HG02884 (cell line): ENCODE measurements at regions not wholly inside any gene's neighbourhood (a gene's known extent, or its start where the extent isn't known, plus 50 kb on each side); places are given as distances from the start of the nearest gene placed in this dataset.

Source experiments
- ATAC-seq: cut with Tn5 transposase; IDR thresholded peaks from one replicate; pipeline ENCODE4 v1.9.1; 2021; ENCODE audit warnings: mild to moderate bottlenecking, moderate library complexity; ENCODE audit not compliant: unreplicated experiment

DNA sequence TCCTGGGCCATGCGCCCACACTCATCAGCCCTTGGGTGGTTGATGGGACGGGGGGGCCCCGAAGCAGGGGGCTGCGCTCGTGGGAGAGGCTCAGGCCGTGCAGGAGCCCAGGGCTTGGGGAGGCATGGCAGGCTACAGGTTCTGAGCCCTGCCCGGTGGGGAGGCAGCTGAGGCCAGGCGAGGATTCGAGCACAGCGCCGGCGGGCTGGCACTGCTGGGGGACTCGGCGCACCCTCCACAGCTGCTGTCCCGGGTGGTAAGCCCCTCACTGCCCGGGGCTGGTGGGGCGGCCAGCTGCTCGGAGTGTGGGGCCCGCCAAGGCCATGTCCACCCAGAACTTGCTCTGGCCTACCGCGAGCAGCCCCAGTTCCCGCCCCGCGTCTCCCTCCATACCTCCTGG, 295.8 kb upstream of the SEL1L start:
- no peak for ATAC-seq

DNA sequence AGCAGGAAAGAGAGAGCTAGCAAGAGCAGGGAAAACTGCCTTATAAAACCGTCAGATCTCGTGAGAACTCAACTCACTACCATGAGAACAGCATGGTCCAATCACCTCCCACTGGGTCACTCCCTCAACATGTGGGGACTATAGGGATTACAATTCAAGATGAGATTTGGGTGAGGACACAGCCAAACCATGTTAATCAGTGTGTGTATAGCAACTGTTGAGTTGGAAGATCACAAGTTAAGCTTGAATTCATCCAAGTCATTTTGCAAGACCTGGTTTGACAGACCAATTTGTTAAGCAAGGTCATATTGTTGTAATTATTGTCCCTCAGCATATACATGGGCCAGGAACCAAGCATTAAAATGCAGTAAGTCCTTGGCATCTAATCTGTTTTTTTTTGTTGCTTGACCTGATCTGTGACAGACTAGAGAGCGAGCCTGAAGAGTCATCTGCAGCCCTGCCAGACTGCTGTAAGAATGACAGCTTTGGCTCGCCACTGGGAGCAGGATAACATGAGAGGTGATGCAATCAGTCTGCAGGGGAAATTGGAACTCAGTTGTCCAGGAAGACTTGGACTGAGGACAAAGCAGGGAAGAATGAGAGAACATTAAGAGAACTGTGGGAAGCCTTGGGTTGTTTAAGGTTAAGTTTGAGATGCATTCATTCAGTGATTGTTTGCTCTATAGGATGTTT, 297.6 kb upstream of the SEL1L start:
- no peak for ATAC-seq

DNA sequence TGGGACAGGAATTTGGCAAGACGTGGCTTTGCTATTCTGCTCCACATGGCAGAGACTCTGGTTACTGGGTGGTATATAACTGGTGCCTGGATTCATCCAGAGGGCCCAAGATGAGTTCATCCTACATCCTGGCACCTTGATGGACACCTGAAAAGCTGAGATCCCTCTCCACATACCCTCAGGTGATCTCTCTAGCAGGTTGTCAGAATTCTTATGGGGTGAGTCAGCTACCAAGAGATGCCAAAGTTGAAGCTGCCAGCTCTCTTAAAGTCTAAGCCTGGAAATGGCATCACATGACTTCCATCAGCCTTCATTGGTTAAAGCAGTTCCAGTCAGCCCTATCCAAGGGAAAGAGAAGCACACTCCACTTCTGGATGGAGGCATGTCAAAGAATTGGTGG, 300.7 kb upstream of the SEL1L start:
- no peak for ATAC-seq

DNA sequence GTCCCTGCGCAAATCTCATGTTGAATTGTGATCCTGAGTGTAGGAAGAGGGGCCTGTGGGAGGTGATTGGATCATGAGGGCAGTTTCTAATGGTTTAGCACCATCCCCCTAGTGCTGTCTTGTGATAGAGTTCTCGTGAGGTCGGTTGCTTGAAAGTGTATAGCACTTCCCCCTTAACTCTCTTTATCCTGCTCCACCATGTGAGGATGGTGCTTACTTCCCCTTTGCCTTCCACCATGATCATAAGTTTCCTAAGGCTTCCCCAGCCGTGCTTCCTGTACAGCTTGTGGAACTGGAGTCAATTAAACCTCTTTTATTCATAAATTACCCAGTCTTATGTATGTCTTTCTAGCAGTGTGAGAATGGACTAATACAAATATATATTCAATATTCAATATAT, 303.7 kb upstream of the SEL1L start:
- no peak for ATAC-seq

DNA sequence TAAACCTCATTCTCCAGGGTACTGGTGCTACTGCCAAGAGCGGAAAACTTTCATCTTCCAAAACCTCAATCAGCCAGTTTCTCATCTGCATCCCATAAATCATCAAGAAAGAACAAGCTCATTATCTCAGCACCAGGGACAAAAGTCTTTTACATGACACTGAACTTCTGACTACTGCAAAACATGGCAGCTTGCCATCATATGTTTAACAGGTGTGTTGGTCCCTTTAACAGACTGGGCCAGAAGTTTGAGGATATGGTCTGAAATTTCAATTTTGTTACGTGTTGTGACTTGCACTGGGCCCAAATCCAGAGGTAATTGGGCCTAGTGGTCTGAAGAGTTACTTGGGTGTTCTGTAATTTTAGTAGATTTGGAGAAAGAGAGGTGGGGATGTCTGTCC, 305.4 kb upstream of the SEL1L start:
- ATAC-seq: no peak

DNA sequence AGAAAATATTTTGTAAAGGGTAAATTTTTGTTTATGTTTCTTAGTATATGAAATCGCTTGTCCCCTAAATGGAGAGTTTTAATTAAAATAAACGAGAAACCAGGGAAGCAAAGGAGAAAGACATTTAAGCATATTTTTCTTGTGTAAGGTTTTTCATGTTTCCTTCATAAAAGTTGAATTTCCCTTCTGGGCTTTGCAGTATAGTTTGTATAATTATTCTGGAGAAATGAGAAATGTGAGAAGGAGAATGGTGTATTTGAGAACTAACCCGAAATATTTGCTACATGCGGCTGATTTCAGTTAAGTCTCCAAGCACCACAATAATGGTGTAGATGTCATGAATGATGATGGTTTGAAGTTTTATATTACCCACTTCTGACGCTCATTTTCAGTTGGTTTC, 307.7 kb upstream of the SEL1L start:
- no peak for ATAC-seq

DNA sequence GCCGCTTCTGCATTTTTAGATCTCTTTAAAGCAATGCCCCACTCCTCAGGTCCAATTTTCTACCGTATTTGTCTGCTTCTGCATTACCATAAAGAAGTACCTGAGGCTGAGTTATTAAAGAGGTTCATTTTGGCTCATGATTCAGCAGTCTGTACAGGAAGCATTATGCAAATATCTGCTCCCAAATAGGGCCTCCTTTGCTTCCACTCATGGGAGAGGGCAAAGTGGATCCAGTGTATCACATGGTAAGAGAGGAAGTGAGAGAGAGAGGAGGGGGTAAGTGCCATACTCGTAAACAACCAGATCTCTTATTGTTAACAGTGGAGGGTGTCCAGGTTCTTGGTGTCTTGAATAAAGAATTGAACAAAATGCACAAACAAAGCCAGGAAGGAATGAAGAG, 316.1 kb upstream of the SEL1L start:
- ATAC-seq: no peak

DNA sequence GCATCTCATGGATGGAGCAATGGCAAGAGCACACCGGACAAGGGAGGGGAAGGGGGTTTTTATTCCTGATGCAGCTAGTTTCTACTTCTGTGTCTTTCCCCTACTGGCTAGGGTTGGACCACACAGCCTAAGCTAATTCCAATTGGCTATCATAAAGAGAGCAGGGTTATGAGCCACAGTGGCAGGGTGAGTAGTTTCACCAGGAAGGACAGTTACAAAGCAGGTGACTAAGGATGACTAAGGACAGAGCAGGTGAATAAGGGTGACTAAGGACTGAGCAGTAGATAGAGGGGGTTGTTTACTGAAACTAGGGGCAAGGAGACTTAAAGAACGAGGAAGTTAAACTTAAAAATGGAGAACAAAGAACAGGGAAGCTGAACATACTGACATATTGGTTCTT, 321.4 kb upstream of the SEL1L start:
- no peak for ATAC-seq

DNA sequence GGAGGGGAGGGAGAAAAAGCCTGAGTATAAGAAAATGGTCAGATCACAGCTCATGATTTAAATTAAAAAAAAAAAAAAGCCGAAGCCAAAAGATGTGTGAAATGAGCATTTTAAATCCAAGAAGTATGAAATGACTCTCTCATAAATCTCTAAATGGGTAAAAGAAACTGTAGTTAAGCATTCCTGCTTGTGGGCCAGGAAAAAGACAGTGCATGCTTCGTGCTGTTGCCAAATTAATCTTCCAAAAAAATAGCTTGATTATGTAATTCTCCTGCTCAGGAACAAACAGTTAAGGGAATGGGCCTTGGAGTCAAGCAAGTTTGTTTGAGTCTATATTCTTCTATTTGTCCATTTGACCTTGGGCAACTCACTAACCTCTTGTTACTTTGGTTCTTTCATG, 325.4 kb upstream of the SEL1L start:
- no peak for ATAC-seq

DNA sequence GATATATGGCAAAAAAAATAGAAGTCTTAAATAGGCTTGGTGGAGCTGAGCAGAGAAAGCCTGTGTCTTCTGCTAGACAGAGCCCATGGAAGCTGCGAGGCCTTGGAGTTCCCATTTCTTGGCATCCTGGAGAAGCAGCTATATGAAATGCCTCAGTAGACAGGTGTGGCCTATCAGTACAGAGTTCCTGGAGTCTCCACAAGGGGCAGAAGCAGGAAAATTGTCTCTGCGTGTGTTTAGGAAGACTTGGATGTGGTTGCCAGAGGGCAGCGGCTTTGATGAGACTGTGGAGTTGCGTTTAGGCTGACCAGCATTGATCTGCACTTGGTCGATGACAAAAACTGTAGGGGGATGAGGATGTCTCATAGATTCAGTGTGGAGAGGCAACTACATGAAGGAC, 334.5 kb upstream of the SEL1L start:
- no peak for ATAC-seq

DNA sequence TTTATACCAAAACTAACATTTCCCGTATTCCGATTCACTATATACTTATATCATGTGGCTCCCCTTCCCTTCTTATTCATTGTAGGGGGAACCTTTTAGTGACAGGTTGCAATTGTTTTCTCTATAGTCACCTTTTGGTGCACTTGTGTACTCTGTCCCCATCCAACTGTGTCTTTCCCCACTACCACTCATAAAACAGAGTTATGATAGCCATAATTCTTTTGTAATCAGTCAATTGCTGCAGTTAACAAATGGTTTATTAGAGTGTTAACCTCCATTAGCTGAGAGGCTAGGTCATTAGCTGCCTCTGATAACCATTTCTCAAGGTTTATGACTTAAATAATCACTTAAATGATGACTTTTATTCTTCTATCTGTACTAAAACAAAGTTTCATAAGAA, 338.1 kb upstream of the SEL1L start:
- no peak for ATAC-seq

DNA sequence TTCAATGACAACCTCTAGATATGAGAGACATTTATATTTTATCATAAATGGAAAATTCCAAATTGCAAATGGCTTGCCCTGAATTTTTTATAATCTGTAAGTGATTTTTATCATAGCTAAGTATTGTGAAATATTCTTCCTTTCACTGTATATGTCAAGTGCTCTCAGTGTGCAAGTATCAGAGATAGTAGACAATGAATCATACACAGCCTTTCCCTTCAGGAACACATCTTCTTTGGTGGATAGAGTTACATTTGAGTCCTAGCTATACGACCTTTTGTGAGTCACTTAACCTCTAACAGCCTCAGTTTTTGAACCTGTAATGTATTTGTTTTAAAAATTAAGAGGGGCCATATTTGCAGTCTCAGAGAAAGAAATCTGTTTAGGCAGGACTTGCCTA, 350.7 kb upstream of the SEL1L start:
- no peak for ATAC-seq

DNA sequence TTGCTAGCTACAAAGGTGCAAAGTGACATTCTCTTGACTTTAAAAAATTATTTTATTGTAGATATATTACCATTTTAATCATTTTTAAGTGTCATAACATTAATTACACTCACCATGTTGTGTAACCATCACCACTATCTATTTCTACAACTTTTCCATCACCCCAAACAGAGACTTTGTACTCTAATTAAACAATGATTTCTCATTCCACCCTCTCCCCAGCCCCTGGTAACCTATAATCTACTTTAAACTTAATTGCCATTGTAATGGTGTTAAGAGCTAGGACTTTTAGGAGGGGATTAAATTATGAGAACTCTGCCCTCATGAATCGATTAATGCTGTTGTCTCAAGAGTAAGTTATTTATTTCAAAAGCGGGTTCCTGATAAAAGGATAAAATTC, 352.9 kb upstream of the SEL1L start:
- ATAC-seq: no peak

DNA sequence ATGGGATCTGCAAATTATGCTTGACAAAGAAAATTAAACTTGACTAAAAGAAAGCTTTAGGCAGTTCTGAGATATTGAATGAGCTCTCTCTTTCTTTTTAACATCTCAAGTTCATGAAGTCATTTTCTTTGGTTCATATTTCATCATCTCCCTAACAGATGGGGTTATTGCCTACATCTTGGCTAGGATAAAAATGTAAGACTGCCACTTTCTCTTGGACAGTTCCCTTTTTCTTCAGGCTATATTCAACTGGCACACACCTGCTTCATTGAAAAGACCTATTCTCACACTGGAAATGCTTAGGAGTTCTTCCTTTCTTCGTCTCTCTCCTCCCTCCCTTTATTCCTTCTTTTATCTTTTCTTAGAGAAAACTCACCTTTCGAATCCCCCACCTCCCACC, 355.9 kb upstream of the SEL1L start:
- ATAC-seq: no peak

DNA sequence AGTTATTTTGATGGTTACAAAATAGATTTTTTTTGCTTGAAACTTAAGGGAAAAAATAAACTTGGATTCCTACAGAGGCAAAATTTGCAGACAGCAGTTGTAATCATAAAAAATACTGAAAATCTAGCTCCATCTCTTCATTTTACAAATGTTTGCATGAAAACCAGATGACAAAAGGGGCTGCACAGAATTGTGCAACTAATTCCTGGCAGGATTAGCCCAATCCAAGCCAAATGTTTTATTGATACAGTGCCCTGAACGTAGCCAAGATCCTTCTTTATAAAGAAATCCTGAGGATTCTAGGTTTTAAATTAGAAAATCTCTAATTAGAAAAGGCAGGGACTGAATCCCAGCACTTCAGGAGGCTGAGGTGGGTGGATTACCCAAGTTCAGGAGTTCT, 356.4 kb upstream of the SEL1L start:
- no peak for ATAC-seq

DNA sequence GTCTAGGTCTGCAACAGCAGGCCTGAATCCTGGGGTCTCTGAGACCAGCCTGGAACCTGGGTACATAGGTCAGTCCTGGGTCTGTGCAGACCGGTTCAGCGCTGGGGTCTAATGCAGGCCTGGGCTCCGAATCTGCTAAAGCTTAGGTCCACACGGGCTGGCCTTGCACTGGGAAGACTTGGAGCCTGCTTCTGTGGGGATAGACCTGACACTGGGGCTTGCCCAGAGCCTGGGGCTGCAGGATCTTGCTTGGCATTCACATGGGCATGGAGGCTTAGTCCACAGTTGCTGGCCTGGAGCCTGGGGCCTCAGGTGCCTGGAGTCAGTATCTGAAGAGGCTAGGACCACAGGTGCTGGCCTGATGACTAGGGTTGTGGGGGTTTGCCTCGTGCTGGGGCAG, 369.8 kb upstream of the SEL1L start:
- no peak for ATAC-seq

DNA sequence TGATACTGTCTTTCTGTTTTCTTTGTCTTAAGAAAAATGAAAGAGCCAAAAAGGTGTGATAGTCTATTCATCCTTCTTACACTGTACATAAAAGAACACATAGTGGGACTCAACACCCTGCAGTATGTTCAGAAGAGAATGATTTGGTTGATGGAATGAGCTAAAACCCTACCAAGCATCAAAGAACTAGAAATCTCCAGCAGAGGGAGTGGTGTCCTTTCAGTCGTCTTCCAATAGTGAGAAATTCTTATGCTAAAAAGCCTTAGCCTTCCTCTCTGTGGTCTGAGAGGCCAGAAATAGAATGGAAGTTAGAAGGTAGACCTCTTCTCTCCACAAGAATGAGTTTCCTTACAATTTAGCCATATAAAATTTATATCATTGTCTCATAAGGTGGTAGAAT, 393.4 kb upstream of the SEL1L start:
- no peak for ATAC-seq

DNA sequence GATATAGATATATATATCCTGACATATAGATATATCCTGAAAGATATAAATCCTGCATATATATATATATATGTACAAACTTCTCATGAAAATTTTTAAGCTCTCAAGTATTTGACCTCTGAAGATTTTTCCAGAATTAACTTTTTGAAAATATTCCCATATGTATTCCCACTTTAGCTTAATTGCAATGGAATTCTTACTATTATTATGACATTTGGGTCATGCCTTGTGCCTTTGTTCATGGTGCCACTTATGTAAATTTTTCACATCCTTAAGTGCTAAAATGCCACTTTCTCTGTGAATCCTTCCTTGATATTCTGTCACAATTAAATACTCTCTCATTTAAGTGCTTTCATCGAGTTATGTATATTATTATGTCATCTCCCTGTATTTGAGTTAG, 398.2 kb upstream of the SEL1L start:
- ATAC-seq: no peak

DNA sequence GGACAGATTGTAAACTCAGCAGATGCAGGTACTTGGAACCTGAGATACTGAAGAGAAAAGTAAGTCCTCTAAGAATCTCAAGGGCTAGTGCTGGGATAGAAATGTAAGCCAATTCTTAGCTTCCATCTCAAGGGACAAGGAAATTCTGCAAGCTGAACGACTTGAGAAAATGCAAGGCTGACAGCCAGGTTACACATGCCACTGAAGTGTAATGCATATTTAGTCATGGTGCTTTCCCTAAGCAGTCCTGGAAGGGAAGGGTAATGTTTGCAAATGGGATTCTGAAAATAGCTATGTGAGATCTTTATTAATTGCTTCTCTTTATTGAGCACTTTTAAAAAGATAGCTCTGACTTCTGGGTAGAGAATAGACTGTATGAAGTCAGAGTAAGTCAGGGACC, 402.7 kb upstream of the SEL1L start:
- no peak for ATAC-seq

DNA sequence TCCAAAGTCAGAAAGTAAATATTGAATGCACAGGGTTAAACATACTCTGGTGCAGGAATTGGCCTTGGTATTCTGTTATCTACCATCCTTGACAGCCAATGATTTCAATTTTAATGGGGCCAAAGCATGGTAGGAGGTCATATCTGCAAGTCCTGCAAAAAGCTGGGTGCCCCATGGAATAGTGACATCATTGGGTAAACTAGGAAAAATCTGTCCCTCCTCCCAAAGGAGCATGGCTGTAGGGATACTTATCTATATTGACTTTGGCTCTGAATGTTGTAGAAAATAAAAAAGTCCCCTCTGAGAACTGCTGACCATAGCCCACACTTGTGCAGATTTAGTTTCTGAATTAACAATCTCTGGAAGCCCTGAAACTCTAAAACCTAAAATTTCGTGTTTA, 403.2 kb upstream of the SEL1L start:
- ATAC-seq: no peak

DNA sequence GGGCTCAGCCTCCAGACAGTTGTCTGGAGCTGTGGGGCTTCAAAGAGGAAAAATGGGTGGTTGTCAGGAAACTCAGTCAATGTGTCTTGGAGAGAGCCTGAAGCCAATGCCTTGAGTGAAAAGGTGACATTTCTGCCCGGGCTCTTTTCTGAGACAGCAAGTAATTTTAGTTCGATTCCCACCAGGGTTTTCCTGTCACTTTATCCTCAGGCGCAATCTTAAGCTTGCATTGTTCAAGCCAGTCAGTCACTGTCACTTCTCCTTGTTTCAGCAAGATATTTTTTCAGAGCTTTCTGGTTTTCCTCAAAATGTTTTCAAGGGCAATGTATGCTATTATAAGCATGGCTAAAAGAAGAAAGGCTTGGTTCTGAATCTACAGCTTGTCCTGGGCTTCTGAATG, 404.7 kb upstream of the SEL1L start:
- ATAC-seq: no peak

DNA sequence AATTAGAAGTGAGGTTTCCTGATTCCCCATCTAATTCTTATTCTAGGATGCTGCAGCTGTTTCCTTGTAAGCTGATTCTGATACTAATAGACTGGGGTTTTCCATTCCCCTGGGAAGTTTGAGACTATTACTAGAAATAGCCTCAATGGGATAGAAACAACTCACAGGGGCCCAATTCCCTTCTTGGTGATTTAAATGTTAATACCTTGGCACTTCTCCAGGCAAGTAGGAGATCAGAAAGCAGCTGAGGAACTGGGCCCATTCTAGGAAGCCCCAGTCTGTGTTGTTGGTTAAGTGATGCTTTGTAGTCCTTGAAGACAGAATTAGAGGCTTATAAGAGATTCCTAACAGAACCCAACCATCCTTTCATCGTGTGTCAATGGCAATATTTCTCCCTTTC, 407.0 kb upstream of the SEL1L start:
- no peak for ATAC-seq

DNA sequence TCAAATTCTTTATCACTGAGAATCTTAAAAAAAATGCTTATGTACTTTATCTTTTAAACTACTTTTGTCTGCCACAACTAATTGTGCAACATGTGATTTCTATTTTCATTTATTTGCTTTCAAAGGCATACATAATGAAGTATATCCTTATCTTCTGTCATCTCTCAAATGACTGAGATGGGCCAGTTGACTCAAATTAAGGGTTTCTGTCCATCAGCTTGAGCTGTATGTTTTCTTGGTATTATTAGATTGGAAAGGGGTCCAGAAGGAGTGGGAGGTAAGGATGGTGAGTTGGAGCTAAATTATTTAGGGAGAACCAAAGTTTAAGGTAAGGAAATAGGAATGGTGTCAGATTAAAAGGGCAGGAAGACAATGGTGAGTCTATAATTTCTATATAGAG, 408.4 kb upstream of the SEL1L start:
- ATAC-seq: no peak

DNA sequence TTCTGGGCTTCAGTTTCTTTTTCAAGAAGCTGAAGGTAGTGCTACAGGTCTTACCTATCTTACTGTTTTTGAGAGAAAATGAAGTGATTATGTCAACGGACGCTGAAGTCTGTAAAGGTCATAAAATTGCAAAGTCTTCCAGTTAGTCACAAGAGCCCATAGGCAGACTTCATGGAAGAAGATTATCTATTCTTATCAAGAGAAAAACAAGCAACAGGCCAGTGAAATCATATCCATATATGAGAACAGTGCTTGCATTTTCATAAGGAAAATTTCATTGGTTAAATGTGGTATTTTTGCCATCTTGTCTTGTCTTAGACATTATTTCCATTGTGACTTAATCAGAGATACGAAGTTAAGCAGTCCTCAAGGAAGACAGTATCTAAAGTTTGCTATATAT, 412.7 kb upstream of the SEL1L start:
- no peak for ATAC-seq
